ENCODE measurements at regions not wholly inside any gene's neighbourhood (a gene's known extent, or its start where the extent isn't known, plus 50 kb on each side); places are given as distances from the start of the nearest gene placed in this dataset.
A peak's percentile ranks its signal among the peaks of the same experiment; 100 is the strongest.

GRCh38 chr10:117928741-117929140 is 118.0 kb downstream of the RAB11FIP2 start:
- no peaks in the 10 kb centered on the region for H3K9me3 Mint-ChIP-seq
- H3K79me2 ChIP-seq (replicated peaks; ENCODE audit: insufficient read depth) = no peaks in the 10 kb centered on the region
- H3K27me3 ChIP-seq (ENCODE audit: insufficient read depth) = no peaks in the 10 kb centered on the region
- H3K4me1 Mint-ChIP-seq = peaks cover 33% of the 10 kb centered on the region
- H3K27ac ChIP-seq (ENCODE audit: low read depth) = no peak overlapping the region
- H2AFZ ChIP-seq = no peak overlapping the region
- H3F3A ChIP-seq (replicated peaks; ENCODE audit: low read depth) = no peaks in the 10 kb centered on the region
- H3K4me3 ChIP-seq = no peak overlapping the region
- peaks cover 5% of the 10 kb centered on the region; the same call in 1 of the 2 replicates for H3K4me1 ChIP-seq (ENCODE audit: insufficient read depth)
- H4K20me1 ChIP-seq (replicated peaks; ENCODE audit: insufficient read depth) = no peaks in the 10 kb centered on the region
- no peak for ATAC-seq
- H3K27ac Mint-ChIP-seq = no peak overlapping the region
- H3K36me3 Mint-ChIP-seq (ENCODE audit: low read depth) = no peaks in the 10 kb centered on the region; the same call in 2 of the 3 replicates
- H3K4me2 ChIP-seq = no peak overlapping the region
- TF ChIP-seq ETS1 (IDR thresholded peaks at IDR 0.05) (no peak), JUNB (IDR thresholded peaks at IDR 0.05; ENCODE audit: unreplicated experiment) (no peak), STAT1 (IDR thresholded peaks at IDR 0.05; ENCODE audit: unreplicated experiment) (no peak), ZNF331 (CRISPR knock-in tag; IDR thresholded peaks at IDR 0.05; ENCODE audit: low read depth) (no peak), NANOG (IDR thresholded peaks at IDR 0.05; ENCODE audit: borderline replicate concordance) (no peak), CREB1 (CRISPR knock-in tag; IDR thresholded peaks at IDR 0.05; ENCODE audit: low read depth) (no peak), EZH2phosphoT487 (IDR thresholded peaks at IDR 0.05; ENCODE audit: unreplicated experiment) (no peak)
- peaks cover 2% of the 10 kb centered on the region for H3K27me3 Mint-ChIP-seq (ENCODE audit: insufficient read depth, low read depth, poor library complexity)
- no peak overlapping the region for H3K4me3 Mint-ChIP-seq
- H3K36me3 ChIP-seq (ENCODE audit: insufficient read depth) = no peaks in the 10 kb centered on the region
- H3K9me2 ChIP-seq (ENCODE audit: insufficient read depth) = peaks cover 15% of the 10 kb centered on the region
- no peak for DNase-seq (ENCODE audit: low spot score)

- no peaks in the 10 kb centered on the region for H3K27me3 ChIP-seq (ENCODE audit: insufficient read depth)
- H3K4me2 ChIP-seq = peak overlapping the region; percentile 58
- ATAC-seq (peak; percentile 77), DNase-seq (ENCODE audit: low spot score) (peak; percentile 59)
- H2AFZ ChIP-seq = no peak overlapping the region
- H3K9me3 Mint-ChIP-seq = no peaks in the 10 kb centered on the region
- no peaks in the 10 kb centered on the region; the same call in 2 of the 3 replicates for H3K36me3 Mint-ChIP-seq (ENCODE audit: low read depth)
- H3K9me2 ChIP-seq (ENCODE audit: insufficient read depth) = peaks cover 15% of the 10 kb centered on the region
- no peaks in the 10 kb centered on the region for H3K36me3 ChIP-seq (ENCODE audit: insufficient read depth)
- no peak overlapping the region for H3K27ac ChIP-seq (ENCODE audit: low read depth)
- H3K4me3 ChIP-seq = no peak overlapping the region
- no peaks in the 10 kb centered on the region for H4K20me1 ChIP-seq (replicated peaks; ENCODE audit: insufficient read depth)
- H3K4me1 ChIP-seq (ENCODE audit: insufficient read depth) = peaks cover 6% of the 10 kb centered on the region
- no peak overlapping the region for H3K27ac Mint-ChIP-seq
- no peak overlapping the region for H3K4me3 Mint-ChIP-seq
- peaks cover 2% of the 10 kb centered on the region for H3K27me3 Mint-ChIP-seq (ENCODE audit: insufficient read depth, low read depth, poor library complexity)
- H3K79me2 ChIP-seq (replicated peaks; ENCODE audit: insufficient read depth) = no peaks in the 10 kb centered on the region
- H3F3A ChIP-seq (replicated peaks; ENCODE audit: low read depth) = no peaks in the 10 kb centered on the region
- H3K4me1 Mint-ChIP-seq = peaks cover 34% of the 10 kb centered on the region
- TF ChIP-seq JUNB (IDR thresholded peaks at IDR 0.05; ENCODE audit: unreplicated experiment) (no peak), NANOG (IDR thresholded peaks at IDR 0.05; ENCODE audit: borderline replicate concordance) (no peak), ETS1 (IDR thresholded peaks at IDR 0.05) (no peak), EZH2 (IDR thresholded peaks at IDR 0.05; ENCODE audit: low read depth, unreplicated experiment) (no peak), POLR2AphosphoS5 (IDR thresholded peaks at IDR 0.05; ENCODE audit: low read depth) (no peak), CREB1 (CRISPR knock-in tag; IDR thresholded peaks at IDR 0.05; ENCODE audit: low read depth) (no peak), ZNF462 (CRISPR knock-in tag; IDR thresholded peaks at IDR 0.05) (peak; percentile 2; the same call in 1 of the 2 replicates)
Observed at GRCh38 chr10:117929327-117930067, 117.2 kb downstream of the RAB11FIP2 start.

Data from GM23338 (cell line).